Activated CD8-positive, alpha-beta T cell treated with anti-CD3 and anti-CD28 coated beads for 36 hours (primary cell): ENCODE measurements at regions not wholly inside any gene's neighbourhood (a gene's known extent, or its start where the extent isn't known, plus 50 kb on each side); places are given as distances from the start of the nearest gene placed in this dataset.

ENCODE experiments used
- ATAC-seq: fragments of 200-7000 bp; cut with Tn5 transposase; one replicate; pipeline ENCODE4 v1.10.0; 2021; ENCODE audit warnings: mild to moderate bottlenecking, moderate library complexity
- CTCF ChIA-PET: fragments of 350-600 bp; sonication (Branson Sonifier 250); formaldehyde crosslinking; loops from one replicate; lab custom pipeline; 2021; ENCODE audit warnings: antibody characterized with exemption; lab: Charles Lee
- POLR2A ChIA-PET: fragments of 350-600 bp; sonication (Branson Sonifier 250); formaldehyde crosslinking; loops from one replicate; lab custom pipeline; 2021; ENCODE audit warnings: antibody characterized with exemption; lab: Charles Lee
- DNase-seq: peaks from one replicate; pipeline ENCODE4 v3.0.0-alpha.2; 2020
- H3K27ac Mint-ChIP-seq: one replicate; pipeline ENCODE4 v1.8.0; 2021; ENCODE audit warnings: mild to moderate bottlenecking, mixed read lengths
- H3K27me3 Mint-ChIP-seq: one replicate; pipeline ENCODE4 v1.8.0; 2021; ENCODE audit warnings: mixed read lengths
- H3K36me3 Mint-ChIP-seq: one replicate; pipeline ENCODE4 v1.8.0; 2021; ENCODE audit warnings: low read depth, mixed read lengths
- H3K4me1 Mint-ChIP-seq: one replicate; pipeline ENCODE4 v1.8.0; 2021; ENCODE audit warnings: low read depth, mixed read lengths
- H3K4me3 Mint-ChIP-seq: one replicate; pipeline ENCODE4 v1.8.0; 2021; ENCODE audit warnings: mild to moderate bottlenecking, moderate library complexity, mixed read lengths
- H3K9me3 Mint-ChIP-seq: one replicate; pipeline ENCODE4 v1.8.0; 2021; ENCODE audit warnings: mixed read lengths
- intact Hi-C: fragments of 100-400 bp; cut with micrococcal nuclease; formaldehyde crosslinking; loops from one replicate; pipeline ENCODE4 v1.10.0; 2022
- TF ChIP-seq, protein P1 (sequence below): fragments of 200-600 bp; IDR thresholded peaks from one replicate; pipeline ENCODE4 v1.8.0; 2022; ENCODE audit warnings: antibody characterized with exemption, mild to moderate bottlenecking

GRCh38 chr6:76451926-76452709 lies 379.7 kb upstream of the IMPG1 start:
- POLR2A ChIA-PET, result no interaction called here
- CTCF ChIA-PET, result no interaction called here
- no peaks in the 10 kb centered on the region for H3K36me3 Mint-ChIP-seq
- no peak for ATAC-seq
- H3K9me3 Mint-ChIP-seq, result peaks cover 5% of the 10 kb centered on the region
- H3K4me3 Mint-ChIP-seq, result no peak overlapping the region
- H3K4me1 Mint-ChIP-seq, result no peaks in the 10 kb centered on the region
- DNase-seq, result no peak
- no peak overlapping the region for H3K27ac Mint-ChIP-seq
- TF ChIP-seq, protein P1, sequence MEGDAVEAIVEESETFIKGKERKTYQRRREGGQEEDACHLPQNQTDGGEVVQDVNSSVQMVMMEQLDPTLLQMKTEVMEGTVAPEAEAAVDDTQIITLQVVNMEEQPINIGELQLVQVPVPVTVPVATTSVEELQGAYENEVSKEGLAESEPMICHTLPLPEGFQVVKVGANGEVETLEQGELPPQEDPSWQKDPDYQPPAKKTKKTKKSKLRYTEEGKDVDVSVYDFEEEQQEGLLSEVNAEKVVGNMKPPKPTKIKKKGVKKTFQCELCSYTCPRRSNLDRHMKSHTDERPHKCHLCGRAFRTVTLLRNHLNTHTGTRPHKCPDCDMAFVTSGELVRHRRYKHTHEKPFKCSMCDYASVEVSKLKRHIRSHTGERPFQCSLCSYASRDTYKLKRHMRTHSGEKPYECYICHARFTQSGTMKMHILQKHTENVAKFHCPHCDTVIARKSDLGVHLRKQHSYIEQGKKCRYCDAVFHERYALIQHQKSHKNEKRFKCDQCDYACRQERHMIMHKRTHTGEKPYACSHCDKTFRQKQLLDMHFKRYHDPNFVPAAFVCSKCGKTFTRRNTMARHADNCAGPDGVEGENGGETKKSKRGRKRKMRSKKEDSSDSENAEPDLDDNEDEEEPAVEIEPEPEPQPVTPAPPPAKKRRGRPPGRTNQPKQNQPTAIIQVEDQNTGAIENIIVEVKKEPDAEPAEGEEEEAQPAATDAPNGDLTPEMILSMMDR, result no peak
- H3K27me3 Mint-ChIP-seq, result no peaks in the 10 kb centered on the region
- intact Hi-C loops, result no loop called here

DNA sequence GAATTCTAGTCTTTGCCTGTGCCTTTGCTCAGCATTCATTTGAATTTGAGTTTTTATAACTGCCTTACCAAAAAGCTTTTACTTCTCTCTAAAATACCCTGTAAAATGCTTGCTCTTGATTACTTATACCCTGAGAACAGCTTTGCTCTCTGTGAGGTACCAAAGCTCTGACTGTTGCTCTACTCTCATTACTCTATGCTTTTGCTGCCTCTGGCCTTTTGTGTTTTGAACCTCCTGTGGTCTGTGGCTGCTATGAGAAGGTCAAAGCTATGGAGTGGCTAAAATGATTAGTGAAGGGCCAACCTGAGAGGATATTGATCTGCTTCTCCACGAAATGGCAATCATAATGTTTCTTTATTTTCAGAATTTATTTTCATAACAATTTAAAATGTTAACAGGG lies 375.6 kb upstream of the IMPG1 start:
- no peaks in the 10 kb centered on the region for H3K4me1 Mint-ChIP-seq
- H3K27ac Mint-ChIP-seq, result no peak overlapping the region
- peaks cover 3% of the 10 kb centered on the region for H3K9me3 Mint-ChIP-seq
- TF ChIP-seq, protein P1, result no peak
- POLR2A ChIA-PET, result no interaction called here
- ATAC-seq, result no peak
- no peak for DNase-seq
- H3K36me3 Mint-ChIP-seq, result no peaks in the 10 kb centered on the region
- H3K4me3 Mint-ChIP-seq, result no peak overlapping the region
- intact Hi-C loops, result no loop called here
- CTCF ChIA-PET, result no interaction called here
- no peaks in the 10 kb centered on the region for H3K27me3 Mint-ChIP-seq

DNA sequence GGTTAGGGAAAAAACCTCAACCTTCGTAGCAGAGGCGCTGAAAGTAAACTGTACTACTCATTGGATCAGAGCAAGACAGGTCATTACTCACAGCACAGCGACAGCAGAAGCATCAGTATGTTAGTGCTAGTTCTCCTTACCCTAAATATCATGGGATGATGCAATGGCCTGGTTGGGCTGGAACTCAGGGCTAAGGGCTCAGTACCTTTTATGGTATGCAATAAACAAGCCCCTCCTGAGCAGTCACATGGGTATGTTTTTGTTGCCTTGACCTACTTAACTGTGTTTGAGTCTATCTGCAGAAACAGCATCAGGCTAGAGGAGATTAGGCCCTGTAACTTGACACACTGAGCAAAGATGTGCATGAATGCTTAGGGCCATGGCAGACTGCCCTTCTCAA lies 369.4 kb upstream of the IMPG1 start:
- Mint-ChIP-seq H3K4me1 (no peaks in the 10 kb centered on the region), H3K27me3 (no peaks in the 10 kb centered on the region), H3K4me3 (no peak overlapping the region), H3K9me3 (peaks cover 3% of the 10 kb centered on the region), H3K27ac (no peak overlapping the region), H3K36me3 (no peaks in the 10 kb centered on the region)
- CTCF ChIA-PET, result no interaction called here
- POLR2A ChIA-PET, result no interaction called here
- ATAC-seq (no peak), DNase-seq (no peak)
- TF ChIP-seq, protein P1, result no peak
- intact Hi-C loops, result no loop called here

GRCh38 chr6:76439811-76440210 lies 367.3 kb upstream of the IMPG1 start:
- H3K36me3 Mint-ChIP-seq, result no peaks in the 10 kb centered on the region
- POLR2A ChIA-PET, result no interaction called here
- CTCF ChIA-PET, result no interaction called here
- intact Hi-C loops, result no loop called here
- H3K9me3 Mint-ChIP-seq, result peaks cover 2% of the 10 kb centered on the region
- TF ChIP-seq, protein P1, result no peak
- no peaks in the 10 kb centered on the region for H3K4me1 Mint-ChIP-seq
- H3K27me3 Mint-ChIP-seq, result no peaks in the 10 kb centered on the region
- ATAC-seq (no peak), DNase-seq (no peak)
- no peak overlapping the region for H3K27ac Mint-ChIP-seq
- no peak overlapping the region for H3K4me3 Mint-ChIP-seq

DNA sequence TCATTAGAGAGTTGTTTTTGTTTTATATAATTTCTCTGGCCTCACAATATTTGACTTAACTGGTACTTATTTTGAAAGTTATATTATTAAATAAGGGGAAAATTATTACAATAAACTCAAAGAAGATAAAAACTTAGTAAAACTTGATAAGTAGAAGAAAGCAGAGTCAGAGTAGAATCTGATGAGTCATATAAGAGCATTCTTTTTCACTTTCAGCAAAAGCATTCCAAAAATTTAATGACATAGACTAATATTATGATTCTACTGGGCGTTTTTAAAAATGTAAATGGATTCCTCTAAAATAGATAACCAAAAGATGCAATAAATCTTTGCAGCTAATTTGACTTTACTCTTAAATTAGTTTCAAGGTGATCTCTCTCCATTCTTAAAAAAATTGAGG lies 366.3 kb upstream of the IMPG1 start:
- Mint-ChIP-seq H3K27me3 (no peaks in the 10 kb centered on the region), H3K9me3 (peaks cover 2% of the 10 kb centered on the region), H3K36me3 (no peaks in the 10 kb centered on the region), H3K4me3 (no peak overlapping the region), H3K4me1 (no peaks in the 10 kb centered on the region), H3K27ac (no peak overlapping the region)
- no peak for ATAC-seq
- TF ChIP-seq, protein P1, result no peak
- CTCF ChIA-PET, result interaction anchor here (1.1 kb wide), 1 partner anchor 12 kb away, joined by 4 read pairs; no protein-coding TSS in a partner anchor
- intact Hi-C loops, result no loop called here
- POLR2A ChIA-PET, result no interaction called here
- DNase-seq, result no peak
